ENCODE measurements at regions not wholly inside any gene's neighbourhood (a gene's known extent, or its start where the extent isn't known, plus 50 kb on each side); places are given as distances from the start of the nearest gene placed in this dataset.
"Not testable (repeated sequence)": the region's sequence is repeated elsewhere in the genome, so short reads cannot be mapped to it uniquely, and the experiment has no call there.

- DNase-seq, result no peak
Measured at GRCh38 chr1:166305371-166305770, 138.6 kb upstream of the FAM78B start.

- DNase-seq, result no peak
Measured at GRCh38 chr1:166307261-166308188, 140.7 kb upstream of the FAM78B start.

DNA sequence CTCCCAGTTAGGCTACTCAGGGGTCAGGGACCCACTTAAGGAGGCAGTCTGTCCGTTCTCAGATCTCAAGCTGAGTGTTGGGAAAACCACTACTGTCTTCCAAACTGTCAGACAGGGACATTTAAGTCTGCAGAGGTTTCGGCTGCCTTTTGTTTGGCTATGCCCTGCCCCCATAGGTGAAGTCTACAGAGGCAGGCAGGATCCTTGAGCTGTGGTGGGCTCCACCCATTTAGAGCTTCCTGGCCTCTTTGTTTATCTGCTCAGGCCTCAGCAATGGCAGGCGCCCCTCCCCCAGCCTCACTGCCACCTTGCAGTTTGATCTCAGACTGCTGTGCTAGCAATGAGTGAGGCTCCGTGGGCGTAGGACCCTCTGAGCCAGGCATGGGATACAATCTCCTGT is 149.5 kb upstream of the FAM78B start:
- DNase-seq, result not testable (repeated sequence)

DNA sequence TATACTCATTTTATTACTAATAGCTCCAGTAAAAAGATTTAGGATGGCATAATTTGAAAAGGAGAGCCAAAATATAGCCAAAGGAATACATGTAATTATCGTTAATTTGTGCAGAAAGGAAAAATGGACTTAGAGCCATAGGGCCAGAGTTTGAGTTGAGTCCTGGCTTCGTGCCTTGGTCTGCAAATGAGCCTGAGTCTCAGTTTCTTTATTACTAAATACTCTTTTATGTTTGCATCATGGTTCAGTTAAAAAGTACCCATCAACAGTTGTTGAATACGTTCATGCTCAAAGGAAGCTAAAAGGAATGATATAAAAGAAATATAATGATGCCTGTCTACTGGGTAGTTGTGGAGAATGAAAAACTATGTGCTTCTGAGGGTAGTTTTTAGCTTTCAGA is 155.7 kb upstream of the FAM78B start:
- DNase-seq, result no peak

GRCh38 chr1:166327886-166328285 is 161.1 kb upstream of the FAM78B start:
- DNase-seq, result no peak

GRCh38 chr1:166328956-166329355 is 162.2 kb upstream of the FAM78B start:
- no peak for DNase-seq

- no peak for DNase-seq
Measured at GRCh38 chr1:166330096-166330495, 163.3 kb upstream of the FAM78B start.

DNA sequence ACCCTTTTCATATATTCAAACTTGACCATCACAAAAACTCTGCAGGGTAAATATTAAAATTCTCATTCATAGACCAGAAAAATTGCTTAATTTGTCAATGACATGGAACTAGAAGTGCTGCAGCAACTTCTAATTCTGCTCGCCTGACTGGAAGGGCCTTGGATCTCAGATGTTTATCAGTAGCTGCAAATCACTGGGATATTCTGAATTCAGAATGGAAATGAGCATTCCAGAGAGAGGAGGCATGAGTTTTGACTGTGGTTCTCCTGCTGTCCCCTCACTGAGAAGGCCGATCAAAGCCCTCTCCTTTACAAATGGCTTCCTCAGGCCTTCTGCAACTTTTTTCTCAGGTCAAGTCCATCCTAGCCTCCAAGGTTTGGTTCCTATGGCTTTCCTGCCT is 171.3 kb upstream of the FAM78B start:
- no peak for DNase-seq

DNA sequence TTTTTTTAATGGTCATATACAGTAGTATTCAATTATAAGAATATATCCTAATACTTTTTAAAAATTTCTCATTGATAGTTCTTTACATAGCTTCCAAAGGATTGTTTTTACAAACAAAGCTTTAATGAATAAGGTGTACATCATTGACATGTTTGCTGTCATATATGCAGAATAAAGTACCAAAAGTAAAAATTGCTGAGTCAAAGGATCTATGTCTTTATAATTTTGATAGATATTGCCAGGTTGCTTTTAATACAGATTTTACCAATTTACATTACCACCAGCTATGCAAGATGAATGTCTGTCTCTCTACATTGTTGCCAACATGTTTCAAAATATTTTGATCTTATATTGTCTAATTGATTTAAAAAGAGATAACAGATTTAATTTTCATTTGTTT is 173.9 kb upstream of the FAM78B start:
- no peak for DNase-seq

- no peak for DNase-seq
Measured at GRCh38 chr1:166343276-166343675, 176.5 kb upstream of the FAM78B start.

- DNase-seq, result peak; percentile 2
Measured at GRCh38 chr1:166350490-166350889, 183.7 kb upstream of the FAM78B start.

DNA sequence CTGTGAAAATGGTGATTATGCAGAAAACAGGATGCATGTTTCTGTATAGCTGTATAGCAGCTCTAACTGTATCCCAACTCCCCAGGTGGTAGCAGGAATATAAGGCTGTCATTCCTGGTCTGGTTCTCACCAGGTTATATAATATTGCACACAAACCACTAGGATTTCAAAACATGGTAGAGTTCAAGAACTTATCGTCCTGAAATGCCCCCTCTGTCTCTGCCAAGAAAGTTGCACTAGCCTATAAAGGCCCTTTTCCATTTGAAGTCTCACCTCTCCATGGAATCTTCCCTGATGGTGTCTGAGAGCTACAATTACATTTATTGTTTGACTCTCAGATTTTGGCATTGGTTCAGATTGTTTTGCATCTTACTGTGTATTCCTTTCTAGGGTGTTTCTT is 184.9 kb upstream of the FAM78B start:
- DNase-seq, result no peak

GRCh38 chr1:166353213-166353612 is 186.4 kb upstream of the FAM78B start:
- DNase-seq, result no peak

DNA sequence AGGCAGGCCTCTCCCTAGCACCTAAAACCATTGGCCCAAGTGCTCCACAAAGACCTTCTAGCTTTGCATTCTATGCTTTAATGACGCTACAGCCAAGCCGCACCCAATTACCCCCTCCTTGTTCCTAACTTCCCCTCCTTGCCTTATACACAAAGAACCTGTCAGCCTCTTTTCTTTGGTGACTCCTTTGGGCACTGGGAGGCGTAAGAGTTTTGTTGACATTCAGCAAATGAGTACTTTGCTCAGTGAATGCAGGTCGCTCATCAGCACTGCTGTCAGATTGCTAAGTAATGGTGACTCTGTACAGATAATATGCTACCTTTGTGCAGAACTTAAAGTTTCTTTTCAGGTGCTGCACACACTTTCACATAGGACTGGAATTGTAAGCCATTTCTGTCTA is 187.6 kb upstream of the FAM78B start:
- DNase-seq, result no peak

DNA sequence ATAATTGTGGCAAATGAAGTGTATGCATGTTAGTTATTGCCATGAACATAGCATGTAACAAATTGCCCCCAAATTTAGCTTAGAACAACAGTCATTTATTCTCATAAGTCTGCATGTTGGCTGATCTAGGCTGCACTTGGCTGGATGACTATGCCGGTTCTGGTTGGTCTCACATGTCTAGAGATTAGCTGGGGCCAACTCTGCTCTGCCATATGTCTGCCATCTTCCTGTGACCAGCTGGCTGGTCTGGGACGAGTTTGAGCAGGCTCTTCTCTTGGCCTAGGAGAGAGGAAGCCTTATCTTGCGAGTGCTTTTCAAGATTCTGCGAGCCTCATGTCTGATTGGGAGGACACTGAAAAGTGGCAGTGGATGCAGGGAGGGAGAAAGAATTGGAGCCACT is 198.3 kb upstream of the FAM78B start:
- no peak for DNase-seq

- DNase-seq, result no peak
Measured at GRCh38 chr1:166368030-166368429, 201.2 kb upstream of the FAM78B start.

DNA sequence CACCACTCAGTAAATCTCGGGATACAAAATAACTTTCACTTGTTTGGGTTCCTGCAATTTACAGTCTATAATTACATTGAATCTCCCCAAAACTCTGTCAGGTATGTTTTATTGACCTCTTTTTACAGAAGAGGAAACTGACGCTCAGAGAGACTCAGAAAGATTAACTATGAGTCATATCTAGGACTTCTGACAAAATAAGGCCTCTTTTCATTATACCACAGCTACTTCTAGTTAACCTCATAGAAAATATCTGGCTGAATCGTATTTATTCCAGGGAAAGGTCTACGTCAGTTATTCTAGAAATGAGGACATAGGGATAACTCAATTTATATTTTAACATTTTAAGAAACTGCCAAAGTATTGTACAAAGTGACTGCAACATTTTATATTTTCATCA is 211.1 kb upstream of the FAM78B start:
- no peak for DNase-seq

- no peak for DNase-seq
Measured at GRCh38 chr1:166378805-166379204, 212.0 kb upstream of the FAM78B start.

- DNase-seq, result no peak
Measured at GRCh38 chr1:166379447-166379846, 212.6 kb upstream of the FAM78B start.

- no peak for DNase-seq
Measured at GRCh38 chr1:166383137-166383536, 216.3 kb upstream of the FAM78B start.

DNA sequence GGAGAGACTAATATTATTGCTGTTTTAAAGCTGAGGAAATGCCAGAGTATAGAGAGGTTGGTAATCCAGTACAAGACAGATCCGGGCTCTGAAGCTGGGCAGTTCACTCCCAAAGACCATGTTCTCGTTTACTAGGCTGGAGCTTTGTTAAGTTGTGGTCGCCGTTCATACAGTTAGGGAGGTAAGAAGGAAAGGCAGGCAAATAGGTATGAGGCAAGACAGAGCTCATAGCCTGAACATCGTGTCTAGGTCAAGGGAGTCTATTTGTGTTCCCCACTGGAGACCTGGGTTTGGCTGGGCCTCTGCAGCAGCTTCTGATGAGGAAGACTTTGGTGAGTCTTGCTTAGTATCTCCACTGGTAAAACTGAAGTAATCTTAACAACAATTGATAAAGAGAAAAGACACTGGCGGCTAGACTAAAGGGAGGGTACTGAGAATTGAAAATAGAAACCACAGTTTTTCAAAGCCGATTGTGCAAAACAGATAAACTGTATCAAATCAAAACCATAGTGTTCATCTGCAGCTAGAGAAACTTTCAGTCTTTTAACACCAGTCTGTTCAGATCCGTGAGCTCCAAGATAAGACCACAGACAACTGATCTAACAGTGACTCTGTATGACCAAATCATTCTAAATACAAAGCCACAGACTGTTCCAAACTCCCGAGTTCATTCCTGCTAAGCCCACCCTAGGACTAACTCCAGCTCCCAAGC is 217.0 kb upstream of the FAM78B start:
- DNase-seq, result no peak

DNA sequence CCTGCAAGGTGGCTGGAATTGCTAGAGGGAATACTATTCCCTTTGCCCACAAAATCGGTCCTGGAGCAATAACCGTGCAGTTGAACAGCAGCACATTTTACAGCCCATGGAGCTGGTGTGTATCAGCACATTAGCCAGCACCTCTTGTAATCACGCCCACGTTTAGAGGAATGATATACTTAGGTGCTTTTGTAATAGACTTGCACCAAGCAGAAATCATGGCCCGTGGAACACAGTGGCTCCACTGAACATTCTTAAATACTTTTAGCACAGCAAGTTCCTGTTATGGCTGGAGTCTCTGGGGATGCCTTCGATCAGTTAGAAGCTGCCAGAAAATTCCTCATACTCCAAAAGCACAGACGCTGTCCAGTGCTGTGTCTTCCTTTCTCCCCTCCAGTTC is 218.1 kb upstream of the FAM78B start:
- no peak for DNase-seq

- DNase-seq, result no peak
Measured at GRCh38 chr1:166390366-166391033, 223.7 kb upstream of the FAM78B start.

All from muscle of arm (tissue), 1 donor.